ENCODE measurements at regions not wholly inside any gene's neighbourhood (a gene's known extent, or its start where the extent isn't known, plus 50 kb on each side); places are given as distances from the start of the nearest gene placed in this dataset.

GRCh38 chr6:60671369-60671768 is 1614.7 kb downstream of the KHDRBS2 start:
- Histone ChIP-seq H3K36me3 (ENCODE audit: control insufficient read depth in 2 of 2, insufficient read depth in 1 of 2, low read length in 2 of 2) (no peaks in the 10 kb centered on the region), H3K4me1 (ENCODE audit: control insufficient read depth, insufficient read depth, low read length) (no peaks in the 10 kb centered on the region), H3K4me3 (ENCODE audit: low read depth, low read length) (no peak overlapping the region), H3K9me3 (ENCODE audit: control insufficient read depth, insufficient read depth, low read depth, low read length) (no peaks in the 10 kb centered on the region), H3K27ac (ENCODE audit: extremely low read depth, low read depth, low read length) (no peak overlapping the region)
- ChIA-PET CTCF (interaction anchor here (0.6 kb wide), 1 partner anchor 19 kb away, joined by 4 read pairs; no protein-coding TSS in a partner anchor), POLR2A (no interaction called here)
- TF ChIP-seq ZNF501 (tag by site-specific recombination; IDR thresholded peaks at IDR 0.05): no peak
- no peak for TF ChIP-seq ZSCAN23 (tag by site-specific recombination; IDR thresholded peaks at IDR 0.05)
- TF ChIP-seq SCRT2 (tag by site-specific recombination; IDR thresholded peaks at IDR 0.05): no peak
- TF ChIP-seq ZNF202 (tag by site-specific recombination; IDR thresholded peaks at IDR 0.05; ENCODE audit: borderline replicate concordance): no peak
- TF ChIP-seq ZNF449 (tag by site-specific recombination; IDR thresholded peaks at IDR 0.05): no peak
- no peak for TF ChIP-seq GLI2 (tag by site-specific recombination; IDR thresholded peaks at IDR 0.05; ENCODE audit: borderline replicate concordance, low read depth)
- TF ChIP-seq ZNF354C (tag by site-specific recombination; IDR thresholded peaks at IDR 0.05; ENCODE audit: borderline replicate concordance, low read depth): no peak
- TF ChIP-seq ZNF521 (tag by site-specific recombination; IDR thresholded peaks at IDR 0.05): no peak
- TF ChIP-seq SP3 (tag by site-specific recombination; IDR thresholded peaks at IDR 0.05): no peak
- no peak for TF ChIP-seq HOXC10 (CRISPR knock-in tag; IDR thresholded peaks at IDR 0.05)
- TF ChIP-seq ZBTB10 (tag by site-specific recombination; IDR thresholded peaks at IDR 0.05): no peak
- TF ChIP-seq ATF2 (tag by site-specific recombination; IDR thresholded peaks at IDR 0.05; ENCODE audit: low read depth): no peak
- TF ChIP-seq ZNF146 (tag by site-specific recombination; IDR thresholded peaks at IDR 0.05): no peak
- TF ChIP-seq PBX3 (CRISPR knock-in tag; IDR thresholded peaks at IDR 0.05): no peak
- no peak for TF ChIP-seq ZNF776 (tag by site-specific recombination; IDR thresholded peaks at IDR 0.05; ENCODE audit: borderline replicate concordance)
- no peak for TF ChIP-seq YY1 (tag by site-specific recombination; IDR thresholded peaks at IDR 0.05)
- no peak for TF ChIP-seq ZNF596 (tag by site-specific recombination; IDR thresholded peaks at IDR 0.05)
- TF ChIP-seq ZBTB20 (tag by site-specific recombination; IDR thresholded peaks at IDR 0.05): no peak

- Histone ChIP-seq H3K9me3 (ENCODE audit: control insufficient read depth, insufficient read depth, low read depth, low read length) (no peaks in the 10 kb centered on the region), H3K4me1 (ENCODE audit: control insufficient read depth, insufficient read depth, low read length) (no peaks in the 10 kb centered on the region), H3K4me3 (ENCODE audit: low read depth, low read length) (no peak overlapping the region), H3K36me3 (ENCODE audit: control insufficient read depth in 2 of 2, insufficient read depth in 1 of 2, low read length in 2 of 2) (no peaks in the 10 kb centered on the region), H3K27ac (ENCODE audit: extremely low read depth, low read depth, low read length) (no peak overlapping the region)
- ChIA-PET POLR2A (no interaction called here), CTCF (no interaction called here)
- TF ChIP-seq ZNF548 (tag by site-specific recombination; IDR thresholded peaks at IDR 0.05) (no peak), ZNF549 (tag by site-specific recombination; IDR thresholded peaks at IDR 0.05) (no peak), ZNF114 (tag by site-specific recombination; IDR thresholded peaks at IDR 0.05) (no peak), MZF1 (tag by site-specific recombination; IDR thresholded peaks at IDR 0.05; ENCODE audit: borderline replicate concordance) (no peak), ZNF423 (tag by site-specific recombination; IDR thresholded peaks at IDR 0.05) (no peak), KLF8 (tag by site-specific recombination; IDR thresholded peaks at IDR 0.05) (no peak)
These were observed 1616.0 kb downstream of the KHDRBS2 start for GRCh38 chr6:60670036-60670435.

Data from HEK293 (cell line).